GOT3 (cell line): ENCODE measurements at regions not wholly inside any gene's neighbourhood (a gene's known extent, or its start where the extent isn't known, plus 50 kb on each side); places are given as distances from the start of the nearest gene placed in this dataset.
"Not testable (repeated sequence)": the region's sequence is repeated elsewhere in the genome, so short reads cannot be mapped to it uniquely, and the experiment has no call there.

Experiments used
- DNase-seq: peaks from one replicate; lab custom pipeline; 2025; ENCODE audit warnings: mixed read lengths; lab: John Stamatoyannopoulos, UW

DNA sequence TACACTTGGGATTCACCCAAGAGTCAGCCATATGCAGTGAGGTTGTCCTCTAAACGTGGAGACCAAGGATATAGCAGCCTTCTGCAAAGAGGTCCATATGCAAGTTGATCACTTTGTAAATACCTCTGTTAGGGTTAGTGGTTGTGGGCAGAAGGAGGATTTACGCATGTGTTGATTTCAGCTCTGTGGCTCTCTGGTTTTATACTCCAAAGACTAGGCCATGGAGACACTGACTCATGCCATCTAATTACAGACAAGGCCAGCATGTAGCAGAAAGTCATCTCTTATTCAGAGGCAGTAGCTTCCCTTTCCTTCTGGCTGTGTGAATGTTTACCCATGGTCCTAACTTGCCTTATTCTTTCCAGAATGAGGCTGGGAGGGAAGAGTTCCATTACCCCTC, 140.9 kb upstream of the GOLGA6L4 start:
- DNase-seq: not testable (repeated sequence)

- not testable (repeated sequence) for DNase-seq
These were observed 138.5 kb upstream of the GOLGA6L4 start for GRCh38 chr15:84097053-84097452.

GRCh38 chr15:84098604-84099003, 137.0 kb upstream of the GOLGA6L4 start:
- DNase-seq: no peak

DNA sequence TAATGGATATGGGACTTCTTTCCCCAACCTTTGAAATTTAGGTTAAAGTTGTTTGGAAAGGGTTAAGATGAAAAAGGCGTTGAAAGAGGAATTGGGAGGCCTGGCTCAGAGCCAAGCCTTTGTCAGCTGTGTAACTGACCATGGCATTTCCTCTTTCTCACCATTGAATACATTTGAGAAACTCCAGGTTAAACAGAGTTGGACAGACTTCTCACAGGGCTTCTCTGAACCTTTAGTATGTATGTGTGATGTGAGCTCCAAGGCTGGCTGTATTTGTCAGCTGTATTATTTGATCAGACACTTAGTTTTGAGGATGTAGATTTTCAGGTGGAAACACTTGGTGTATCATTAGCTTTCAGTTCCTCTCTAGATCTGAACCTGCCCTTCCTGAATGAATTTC, 136.4 kb upstream of the GOLGA6L4 start:
- no peak for DNase-seq

- DNase-seq: no peak
These were observed 132.2 kb upstream of the GOLGA6L4 start for GRCh38 chr15:84103345-84103744.

DNA sequence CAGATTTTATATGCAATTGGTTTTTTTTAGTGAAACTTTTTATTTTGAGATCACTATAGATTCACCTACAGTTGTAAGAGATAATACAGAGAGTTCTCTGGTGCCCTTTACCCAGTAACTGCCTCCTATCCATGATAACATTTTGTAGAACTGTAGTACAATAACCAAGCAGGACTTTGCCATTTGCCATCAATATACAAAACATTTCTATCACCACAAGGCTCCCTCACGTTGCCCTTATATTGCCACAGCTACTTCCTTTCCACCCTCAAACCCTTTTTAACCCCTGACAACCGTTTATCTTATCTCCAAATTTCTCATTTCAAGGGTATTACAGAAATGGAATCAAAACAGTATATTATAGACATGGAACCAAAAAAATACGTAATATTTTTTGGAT, 130.7 kb upstream of the GOLGA6L4 start:
- DNase-seq: no peak

DNA sequence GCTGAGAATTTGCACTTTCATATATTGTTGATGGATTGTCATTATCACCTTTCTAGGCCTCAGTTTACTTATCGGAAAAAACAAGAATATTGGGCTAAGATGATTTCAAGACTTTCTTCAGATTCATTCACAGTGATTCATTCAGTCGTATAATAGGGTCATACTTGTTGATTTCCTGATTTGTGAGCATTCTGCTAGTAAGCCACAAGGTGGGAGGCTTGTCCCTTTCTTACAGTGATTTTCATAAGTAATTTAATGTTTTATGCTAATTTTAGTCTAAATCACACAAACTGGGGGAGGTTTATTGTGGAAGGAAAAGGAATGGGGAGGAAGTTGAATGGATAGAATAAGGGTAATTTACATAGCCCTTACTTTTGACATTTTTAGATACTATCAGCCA, 126.8 kb upstream of the GOLGA6L4 start:
- DNase-seq: no peak

DNA sequence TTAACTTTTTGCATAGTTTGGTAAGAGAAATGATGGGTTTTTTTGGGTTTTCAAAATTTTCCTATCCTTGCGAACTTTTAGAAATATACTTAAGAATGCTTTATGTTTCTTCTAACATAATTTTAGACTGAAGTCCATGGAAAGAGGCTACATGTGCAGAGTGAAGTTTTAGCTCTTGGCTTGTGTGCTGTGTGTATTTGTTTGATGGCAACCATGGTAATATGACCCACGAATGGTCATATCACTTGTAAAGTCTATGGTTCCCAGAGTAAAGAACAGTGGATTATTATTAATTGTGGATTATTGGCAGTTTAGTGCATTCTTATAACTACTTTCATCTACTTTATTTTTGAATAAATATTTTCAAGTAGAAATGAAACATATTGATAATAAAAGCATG, 124.0 kb upstream of the GOLGA6L4 start:
- DNase-seq: no peak

DNA sequence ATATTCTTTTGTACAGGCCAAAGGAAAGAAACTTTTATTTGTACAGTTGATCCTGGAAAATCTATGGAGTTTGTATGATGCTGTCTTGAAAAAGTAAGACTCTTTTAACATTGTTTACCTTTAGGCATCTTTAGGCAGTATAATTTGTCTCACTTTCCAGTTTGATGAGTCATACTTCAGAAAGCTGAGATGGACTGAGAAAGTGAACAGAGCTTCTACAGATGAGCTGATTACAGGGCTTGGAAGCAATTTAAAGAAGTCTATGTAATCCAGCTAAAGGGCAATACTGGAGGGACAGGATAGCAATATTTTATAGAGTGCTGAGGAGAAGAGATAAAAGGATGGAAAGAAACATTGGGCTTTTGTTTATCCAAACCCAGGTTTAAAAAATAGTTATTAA, 123.5 kb upstream of the GOLGA6L4 start:
- no peak for DNase-seq

DNA sequence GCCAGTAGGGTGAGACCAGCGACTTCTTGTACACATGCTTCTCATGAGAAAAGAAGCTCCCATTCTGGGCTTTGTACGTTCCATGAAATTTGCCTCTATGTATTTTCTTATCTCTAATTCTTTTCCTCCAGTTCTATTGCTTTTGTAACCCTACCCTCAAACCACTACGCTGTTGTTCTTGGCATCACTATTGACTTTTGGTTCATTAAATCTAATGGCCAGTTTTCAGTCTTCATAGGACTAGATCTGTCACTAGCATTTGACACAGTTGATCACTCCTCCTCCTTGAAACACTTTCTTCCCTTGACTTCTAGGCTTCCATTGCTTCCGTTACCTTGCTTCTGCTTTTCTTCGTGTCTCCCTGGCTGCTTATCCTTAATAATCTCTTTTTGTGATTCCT, 121.7 kb upstream of the GOLGA6L4 start:
- DNase-seq: no peak

DNA sequence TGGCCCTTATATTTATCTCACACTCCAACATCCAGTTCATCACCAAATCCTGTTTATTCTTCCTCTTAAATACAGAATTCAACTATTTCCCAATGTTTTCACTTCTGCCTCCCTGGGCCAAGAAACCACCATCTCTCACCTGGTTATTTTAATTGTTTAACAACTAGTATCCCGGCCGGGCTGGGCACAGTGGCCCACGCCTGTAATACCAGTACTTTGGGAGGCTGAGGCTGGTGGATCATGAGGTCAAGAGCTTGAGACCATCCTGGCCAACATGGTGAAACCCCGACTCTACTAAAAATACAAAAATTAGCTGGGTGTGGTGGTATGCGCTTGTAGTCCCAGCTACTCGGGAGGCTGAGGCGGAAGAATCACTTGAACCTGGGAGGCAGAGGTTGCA, 120.9 kb upstream of the GOLGA6L4 start:
- not testable (repeated sequence) for DNase-seq

DNA sequence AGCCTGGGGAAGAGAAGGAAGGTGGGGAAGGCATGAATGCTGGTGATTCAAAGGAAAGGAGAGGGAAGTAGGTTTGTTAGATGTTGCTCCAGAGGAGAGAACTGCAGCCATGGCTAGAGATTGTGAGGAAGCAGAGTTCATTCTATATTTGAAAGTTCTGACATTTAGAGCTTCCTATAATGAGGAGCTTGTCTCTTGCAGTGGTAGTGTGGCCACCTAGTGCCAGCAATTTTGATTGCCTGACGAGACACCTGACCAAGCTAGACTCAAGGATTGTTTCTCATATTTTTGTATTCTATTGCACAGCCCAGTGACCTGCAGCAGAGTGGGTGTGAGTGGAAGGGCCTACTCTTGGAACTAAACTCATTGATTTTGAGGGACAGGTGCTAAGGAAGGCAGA, 116.2 kb upstream of the GOLGA6L4 start:
- not testable (repeated sequence) for DNase-seq

DNA sequence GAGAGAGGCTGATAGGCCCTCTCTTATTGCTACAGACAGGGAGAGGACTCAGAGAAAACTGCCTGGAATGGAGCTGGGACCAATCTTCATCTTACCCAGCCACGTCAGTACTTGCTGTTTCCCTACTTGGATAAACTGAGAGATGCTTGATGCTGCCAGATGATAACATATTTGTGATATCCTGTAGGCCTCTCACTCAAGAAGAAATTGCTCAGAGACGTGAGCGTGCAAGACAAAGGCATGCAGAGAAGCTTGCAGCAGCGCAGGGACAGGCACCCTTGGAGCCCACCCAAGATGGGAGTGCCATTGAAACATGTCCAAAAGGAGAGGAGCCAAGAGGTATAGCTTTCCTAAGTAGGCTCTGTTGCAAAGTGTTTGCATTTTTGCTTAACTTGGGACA, 114.7 kb upstream of the GOLGA6L4 start:
- not testable (repeated sequence) for DNase-seq

DNA sequence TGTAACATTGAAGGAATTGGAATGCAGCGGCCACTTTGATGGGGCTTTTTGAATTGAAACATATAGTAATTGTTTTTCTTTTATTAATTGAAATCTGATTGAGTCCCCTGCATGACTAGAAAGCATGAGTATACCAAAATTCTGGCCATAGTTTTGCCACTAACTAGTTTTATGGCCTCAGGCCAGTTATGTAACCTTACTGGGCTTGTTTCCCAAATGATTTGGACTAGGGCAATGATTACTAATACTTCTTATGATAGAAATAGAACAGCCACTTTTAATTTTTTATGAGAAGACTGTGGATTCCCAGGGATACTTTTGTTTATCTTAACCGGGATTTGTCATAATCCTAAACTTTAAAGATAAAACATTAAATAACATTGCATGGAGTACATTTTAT, 106.9 kb upstream of the GOLGA6L4 start:
- DNase-seq: not testable (repeated sequence)

GRCh38 chr15:84130098-84130831, 105.3 kb upstream of the GOLGA6L4 start:
- DNase-seq: not testable (repeated sequence)

GRCh38 chr15:84135931-84136456, 99.6 kb upstream of the GOLGA6L4 start:
- DNase-seq: not testable (repeated sequence)

DNA sequence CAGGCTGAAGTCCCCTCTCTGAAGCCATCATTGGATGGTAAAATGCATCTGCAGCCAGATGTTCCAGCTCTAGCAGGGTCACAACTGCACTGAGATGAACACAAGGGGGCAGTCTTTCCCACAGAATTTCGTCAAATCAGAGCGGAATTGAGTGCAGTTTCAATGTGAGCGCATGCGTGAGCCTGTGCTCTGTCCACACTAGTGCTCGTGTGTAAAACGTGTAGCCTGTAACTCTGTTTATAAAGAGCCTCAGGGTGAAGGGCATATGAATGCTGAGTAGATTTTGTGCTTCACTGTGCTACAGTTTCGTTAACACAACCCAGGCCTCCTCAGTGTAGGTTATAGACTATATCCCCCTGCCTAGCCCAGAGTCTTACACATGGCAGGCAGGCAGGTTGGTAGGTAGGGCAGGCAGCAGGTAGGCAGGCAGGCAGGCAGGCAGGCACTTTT, 92.7 kb upstream of the GOLGA6L4 start:
- DNase-seq: peak; percentile 41

GRCh38 chr15:84143753-84144314, 91.7 kb upstream of the GOLGA6L4 start:
- DNase-seq: no peak

DNA sequence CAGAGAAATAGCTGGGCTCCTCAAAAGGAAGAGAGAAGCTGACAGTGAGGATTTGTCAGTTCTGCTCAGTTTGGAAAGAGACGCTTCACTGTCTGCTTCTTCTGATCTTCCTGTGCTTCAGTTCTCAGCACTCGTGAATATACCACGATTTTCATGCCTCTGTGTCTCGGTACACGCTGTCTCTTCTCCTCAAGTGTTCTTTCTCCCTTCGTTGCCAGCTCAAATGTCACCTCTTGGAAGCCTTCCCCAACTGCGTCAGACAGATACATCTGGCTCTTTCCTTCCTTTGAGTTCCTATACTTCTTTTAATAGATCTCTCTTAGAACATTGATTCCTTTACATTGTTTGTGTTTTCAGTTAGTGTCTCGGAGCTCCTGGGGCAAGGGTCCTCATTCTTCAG, 90.6 kb upstream of the GOLGA6L4 start:
- not testable (repeated sequence) for DNase-seq

DNA sequence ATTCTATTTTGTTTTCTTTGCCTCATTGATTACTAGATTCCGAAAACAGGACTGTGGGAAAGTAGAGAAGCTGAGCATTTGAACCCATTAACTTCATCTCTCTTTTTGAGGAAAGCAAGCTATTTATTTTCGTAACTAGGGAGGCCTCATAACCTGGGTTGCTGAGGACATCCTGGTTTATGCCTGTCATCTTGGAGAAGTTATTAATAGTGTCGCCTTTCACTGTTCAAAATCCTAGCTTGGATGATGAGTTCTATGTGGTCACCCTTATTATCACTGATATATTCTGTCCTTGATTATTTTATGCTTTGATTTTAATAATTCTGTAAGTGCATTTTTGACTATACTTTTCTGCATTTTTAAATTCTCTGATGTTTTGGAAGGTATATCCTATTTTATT, 89.3 kb upstream of the GOLGA6L4 start:
- not testable (repeated sequence) for DNase-seq

DNA sequence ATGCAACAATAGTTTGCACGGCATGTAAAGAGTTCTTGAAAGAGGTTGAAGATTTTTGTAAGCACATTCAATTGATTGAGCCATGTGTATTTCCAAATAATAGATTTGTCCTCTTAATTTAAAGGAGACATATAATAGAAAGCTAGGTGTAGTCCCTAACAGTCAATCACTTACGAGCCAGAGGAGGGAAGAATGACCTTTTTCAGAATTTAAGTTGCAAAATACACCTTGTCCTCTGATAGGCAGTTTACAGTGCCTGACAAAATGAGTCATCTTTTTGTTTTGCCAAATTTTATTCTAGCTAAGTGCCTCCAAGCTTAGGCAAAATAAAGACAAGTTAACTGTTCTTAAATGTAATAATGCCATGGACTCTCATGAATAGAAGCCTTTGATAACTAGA, 88.3 kb upstream of the GOLGA6L4 start:
- DNase-seq: not testable (repeated sequence)

DNA sequence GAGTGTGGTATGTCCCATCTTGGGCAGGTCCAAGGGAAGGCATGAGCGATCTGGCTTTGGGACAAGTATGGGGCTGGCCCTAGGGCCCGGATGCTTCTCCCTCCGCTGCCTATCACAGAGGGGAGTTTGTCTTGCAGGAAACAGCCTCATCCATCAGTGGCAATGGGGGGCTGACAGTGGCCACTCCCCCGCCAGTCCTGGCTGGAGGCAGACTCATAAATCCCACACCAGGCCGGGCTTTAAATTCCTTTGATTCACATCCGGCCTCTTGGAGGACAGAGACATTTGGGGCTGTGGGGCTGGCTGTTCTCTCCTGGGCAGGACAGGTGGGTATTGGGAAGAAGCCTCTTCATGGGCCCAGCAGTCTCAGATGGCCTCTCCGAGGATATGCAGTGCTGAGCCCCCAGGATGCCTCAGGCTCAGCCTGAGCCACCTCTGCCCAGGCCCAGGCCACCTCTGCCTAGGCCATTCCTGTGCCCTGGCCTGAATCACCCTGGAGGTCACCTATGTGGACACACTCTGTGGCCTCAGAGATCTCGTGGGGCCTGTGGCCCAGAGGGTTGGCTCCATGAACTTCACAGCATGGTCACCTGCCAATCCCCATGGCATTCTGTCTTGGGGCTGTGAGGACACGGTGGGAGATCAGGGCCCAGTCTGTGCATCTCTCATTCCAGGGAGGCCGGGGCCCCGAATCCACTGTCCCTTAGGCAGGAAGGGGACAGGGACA, 84.2 kb upstream of the GOLGA6L4 start:
- no peak for DNase-seq
